ENCODE measurements at regions not wholly inside any gene's neighbourhood (a gene's known extent, or its start where the extent isn't known, plus 50 kb on each side); places are given as distances from the start of the nearest gene placed in this dataset.

DNA sequence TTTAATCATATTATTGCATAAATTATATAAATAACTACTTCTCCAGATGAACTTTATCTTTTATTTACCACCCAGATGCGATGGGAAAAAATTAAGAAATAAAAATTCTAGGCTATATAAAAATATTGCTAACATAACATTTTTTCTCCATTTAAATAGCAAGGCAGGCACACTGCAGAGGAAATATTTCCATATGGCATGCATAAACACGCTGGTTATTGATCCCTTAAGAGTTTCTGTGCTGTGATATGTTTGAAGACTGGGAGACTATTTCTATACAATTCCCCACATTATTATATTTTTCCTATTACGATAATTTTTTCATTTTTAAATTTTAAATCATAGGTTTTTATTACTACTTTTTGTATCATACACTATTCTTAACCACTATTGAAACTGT is 131.5 kb downstream of the C12orf50 start:
- Histone ChIP-seq H3K4me1 (replicated peaks) (no peaks in the 10 kb centered on the region), H3K27ac (no peak overlapping the region), H3K9me3 (no peaks in the 10 kb centered on the region), H3K27me3 (replicated peaks; ENCODE audit: insufficient read depth) (no peaks in the 10 kb centered on the region), H3K36me3 (no peaks in the 10 kb centered on the region), H3K4me3 (no peak overlapping the region)
- no peak for DNase-seq (ENCODE audit: low spot score)
- 73% methylated on average over 3 of the region's 3 CpGs for WGBS
- TF ChIP-seq POLR2AphosphoS5 (IDR thresholded peaks at IDR 0.05) (no peak), CTCF (IDR thresholded peaks at IDR 0.05) (no peak), POLR2A (IDR thresholded peaks at IDR 0.05) (no peak)
- intact Hi-C loops (cut with DNase I): no loop called here

GRCh38 chr12:87883806-87884205 is 145.4 kb downstream of the C12orf50 start:
- TF ChIP-seq POLR2AphosphoS5 (IDR thresholded peaks at IDR 0.05) (no peak), POLR2A (IDR thresholded peaks at IDR 0.05) (no peak), CTCF (IDR thresholded peaks at IDR 0.05) (no peak)
- H3K27ac ChIP-seq: no peak overlapping the region
- no peaks in the 10 kb centered on the region for H3K4me1 ChIP-seq (replicated peaks)
- no peaks in the 10 kb centered on the region for H3K9me3 ChIP-seq
- no peaks in the 10 kb centered on the region for H3K36me3 ChIP-seq
- 18% methylated on average over 3 of the region's 3 CpGs for WGBS
- no peaks in the 10 kb centered on the region for H3K27me3 ChIP-seq (replicated peaks; ENCODE audit: insufficient read depth)
- intact Hi-C loops (cut with DNase I): no loop called here
- no peak overlapping the region for H3K4me3 ChIP-seq
- no peak for DNase-seq (ENCODE audit: low spot score)

GRCh38 chr12:87879141-87879540 is 150.1 kb downstream of the C12orf50 start:
- no peaks in the 10 kb centered on the region for H3K4me1 ChIP-seq (replicated peaks)

DNA sequence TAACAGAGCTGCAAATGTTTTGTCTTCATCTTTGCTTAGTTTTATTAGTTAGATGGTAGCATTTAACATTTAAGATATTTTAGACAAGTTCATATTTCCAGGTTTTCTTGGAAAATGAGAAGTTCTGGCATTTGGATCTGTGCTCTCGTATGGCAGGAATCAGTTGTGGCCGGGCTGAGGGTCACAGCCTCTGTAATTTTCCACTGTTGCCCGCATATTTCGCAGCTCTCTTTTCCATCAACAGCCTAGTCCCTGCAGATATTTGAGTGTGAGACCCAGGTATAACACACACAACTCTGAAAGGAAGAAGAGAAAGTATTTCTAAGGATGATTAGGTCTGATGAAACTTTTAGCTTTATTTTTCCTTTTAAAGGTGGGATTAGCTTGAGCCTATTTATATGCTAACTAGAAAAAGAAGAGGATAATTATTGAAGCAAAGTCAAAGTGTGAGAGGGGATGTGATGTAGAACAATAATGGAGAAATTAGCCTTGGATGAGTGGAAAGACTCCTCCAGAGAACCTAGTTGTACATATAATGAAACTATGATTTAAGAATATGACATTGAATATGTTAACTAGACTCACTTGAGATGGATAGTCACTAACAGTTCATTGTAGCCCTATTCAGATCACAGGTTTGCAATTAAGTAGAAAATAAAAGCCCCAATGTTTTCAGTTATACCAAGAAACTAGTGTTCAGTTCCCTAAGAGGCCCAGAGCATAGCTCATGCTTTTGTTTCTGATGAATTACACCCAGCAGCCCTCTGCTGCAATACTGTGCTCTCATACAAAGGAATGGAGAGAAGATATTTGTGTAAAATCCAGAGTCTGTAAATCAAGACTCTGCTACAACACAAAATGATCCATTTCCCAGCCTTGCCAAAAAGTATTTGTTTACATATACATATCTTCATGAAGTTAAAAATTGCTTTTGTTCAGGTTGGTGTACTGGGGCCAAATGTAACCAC is 158.4 kb downstream of the C12orf50 start:
- H3K9me3 ChIP-seq: no peaks in the 10 kb centered on the region
- no peaks in the 10 kb centered on the region for H3K27me3 ChIP-seq (replicated peaks; ENCODE audit: insufficient read depth)
- H3K27ac ChIP-seq: no peak overlapping the region
- TF ChIP-seq POLR2A (IDR thresholded peaks at IDR 0.05): no peak
- TF ChIP-seq POLR2AphosphoS5 (IDR thresholded peaks at IDR 0.05): no peak
- no peak for TF ChIP-seq CTCF (IDR thresholded peaks at IDR 0.05)
- 91% methylated on average over 4 of the region's 4 CpGs for WGBS
- no peak overlapping the region for H3K4me3 ChIP-seq
- no peak for DNase-seq (ENCODE audit: low spot score)
- H3K36me3 ChIP-seq: no peaks in the 10 kb centered on the region
- intact Hi-C loops (cut with DNase I): no loop called here
- no peaks in the 10 kb centered on the region for H3K4me1 ChIP-seq (replicated peaks)

More at GRCh38 chr12:87879141-87879540, 150.1 kb downstream of the C12orf50 start:
- DNase-seq (ENCODE audit: low spot score): no peak
- Histone ChIP-seq H3K27ac (no peak overlapping the region), H3K4me3 (no peak overlapping the region), H3K36me3 (no peaks in the 10 kb centered on the region), H3K27me3 (replicated peaks; ENCODE audit: insufficient read depth) (no peaks in the 10 kb centered on the region), H3K9me3 (no peaks in the 10 kb centered on the region)
- TF ChIP-seq POLR2A (IDR thresholded peaks at IDR 0.05): no peak
- intact Hi-C loops (cut with DNase I): no loop called here
- 54% methylated on average over 3 of the region's 3 CpGs for WGBS

- no peaks in the 10 kb centered on the region for H3K9me3 ChIP-seq
- TF ChIP-seq POLR2AphosphoS5 (IDR thresholded peaks at IDR 0.05) (no peak), POLR2A (IDR thresholded peaks at IDR 0.05) (no peak), CTCF (IDR thresholded peaks at IDR 0.05) (no peak)
- no peaks in the 10 kb centered on the region for H3K4me1 ChIP-seq (replicated peaks)
- H3K27me3 ChIP-seq (replicated peaks; ENCODE audit: insufficient read depth): no peaks in the 10 kb centered on the region
- H3K27ac ChIP-seq: no peak overlapping the region
- H3K4me3 ChIP-seq: no peak overlapping the region
- H3K36me3 ChIP-seq: no peaks in the 10 kb centered on the region
- intact Hi-C loops (cut with DNase I): no loop called here
- no peak for DNase-seq (ENCODE audit: low spot score)
Measured at GRCh38 chr12:87870061-87870460, 159.1 kb downstream of the C12orf50 start.

All from prostate gland (tissue), 2 donors.